Cerebellar cortex (tissue), 1 donor: ENCODE measurements at regions not wholly inside any gene's neighbourhood (a gene's known extent, or its start where the extent isn't known, plus 50 kb on each side); places are given as distances from the start of the nearest gene placed in this dataset.
"Not testable (repeated sequence)": the region's sequence is repeated elsewhere in the genome, so short reads cannot be mapped to it uniquely, and the experiment has no call there.

Experiments used
- DNase-seq: peaks from one replicate; pipeline ENCODE4 v3.0.0-alpha.2; 2015; ENCODE audit warnings: low spot score

DNA sequence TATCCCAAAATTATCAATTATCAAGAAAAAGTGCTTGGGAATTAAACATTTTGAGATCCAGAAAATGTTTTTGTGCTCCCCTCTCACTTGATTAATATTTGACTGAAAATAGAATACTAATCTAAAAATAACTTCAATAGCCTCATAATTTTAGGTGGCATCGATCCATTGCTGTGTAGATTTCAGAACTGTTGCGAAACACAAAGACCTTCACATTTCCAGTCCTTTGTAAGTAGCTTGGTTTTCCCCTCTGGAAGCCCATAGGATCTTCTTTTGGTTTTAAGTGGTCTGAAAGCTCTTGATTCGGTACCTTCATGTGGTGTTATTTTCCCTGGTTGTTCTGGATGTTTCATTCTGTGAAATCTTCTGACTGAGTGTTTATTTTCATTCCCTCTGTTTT lies 176.5 kb downstream of the NUFIP1 start:
- no peak for DNase-seq

DNA sequence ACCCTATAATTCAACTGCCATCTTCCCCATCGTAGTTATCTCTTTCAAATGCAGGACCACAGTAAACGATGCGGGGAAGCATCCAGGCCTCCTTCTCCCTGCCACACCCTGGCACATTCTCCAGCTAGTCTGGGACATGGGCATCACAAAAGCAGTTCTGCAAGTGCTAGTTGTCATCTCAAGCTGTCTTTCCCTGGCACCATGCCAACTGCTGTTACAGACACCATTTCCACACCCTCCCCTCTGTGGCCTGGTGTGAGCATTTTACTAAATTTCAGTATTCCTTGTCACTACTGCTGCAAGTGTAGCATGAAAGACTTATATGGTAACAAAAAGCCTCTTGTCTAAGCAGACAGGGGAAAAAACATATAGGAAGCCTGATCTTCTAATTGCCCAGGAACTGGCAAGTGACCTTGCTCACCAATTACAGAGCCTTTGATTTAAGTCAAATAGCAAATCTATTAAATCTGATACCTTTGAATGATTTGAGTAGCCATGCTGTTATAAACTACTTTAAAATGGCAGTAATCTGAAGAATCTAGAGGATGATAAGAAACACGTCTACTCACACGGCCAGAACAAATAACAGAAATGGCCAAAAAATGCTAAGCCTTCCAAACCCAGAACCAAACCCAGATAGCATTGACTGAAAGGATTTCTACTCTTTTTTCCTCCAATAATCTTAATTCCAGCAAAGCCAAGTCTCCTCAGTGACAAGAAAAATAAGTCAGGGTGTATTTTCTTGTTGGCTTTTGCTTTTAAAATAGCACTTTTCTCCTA lies 179.0 kb downstream of the NUFIP1 start:
- DNase-seq = peak; percentile 14

DNA sequence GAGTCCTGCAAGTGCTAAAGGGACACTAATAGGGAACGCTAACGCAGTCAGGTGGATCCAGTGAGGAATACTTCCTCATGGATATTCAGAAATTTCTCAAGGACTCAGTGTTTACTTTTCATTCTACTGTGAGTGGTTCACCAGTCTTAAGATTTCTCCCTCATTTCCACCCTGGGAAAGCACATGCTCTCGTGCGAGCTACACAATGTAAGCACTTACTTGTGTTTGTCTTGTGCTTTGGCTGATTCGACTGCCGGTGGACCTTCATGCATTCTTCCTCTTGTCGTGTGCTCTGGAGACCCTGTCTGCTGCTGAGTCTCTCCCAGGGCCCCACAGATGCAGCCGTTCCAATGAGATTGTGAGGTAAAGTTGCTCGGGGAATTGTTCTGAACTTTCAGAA lies 180.1 kb downstream of the NUFIP1 start:
- no peak for DNase-seq

DNA sequence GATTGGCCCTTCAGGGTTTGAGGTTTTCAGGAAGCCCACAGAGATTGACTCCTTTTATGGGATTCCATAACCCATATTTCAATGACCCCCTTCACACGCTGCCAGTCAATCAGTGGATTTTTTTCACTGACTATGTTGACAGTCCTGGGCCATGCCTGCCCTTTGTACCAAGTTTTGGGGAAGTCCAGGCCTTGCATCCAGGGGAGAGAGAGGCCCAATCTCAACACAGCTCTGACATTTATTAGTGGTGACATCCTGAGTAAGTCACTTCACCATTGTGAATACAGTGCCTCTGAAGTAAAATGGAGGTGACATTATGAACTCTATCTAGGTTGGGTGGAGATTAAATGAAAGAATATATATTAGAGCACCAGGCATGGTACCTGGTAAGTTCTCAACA lies 181.1 kb downstream of the NUFIP1 start:
- DNase-seq = no peak

DNA sequence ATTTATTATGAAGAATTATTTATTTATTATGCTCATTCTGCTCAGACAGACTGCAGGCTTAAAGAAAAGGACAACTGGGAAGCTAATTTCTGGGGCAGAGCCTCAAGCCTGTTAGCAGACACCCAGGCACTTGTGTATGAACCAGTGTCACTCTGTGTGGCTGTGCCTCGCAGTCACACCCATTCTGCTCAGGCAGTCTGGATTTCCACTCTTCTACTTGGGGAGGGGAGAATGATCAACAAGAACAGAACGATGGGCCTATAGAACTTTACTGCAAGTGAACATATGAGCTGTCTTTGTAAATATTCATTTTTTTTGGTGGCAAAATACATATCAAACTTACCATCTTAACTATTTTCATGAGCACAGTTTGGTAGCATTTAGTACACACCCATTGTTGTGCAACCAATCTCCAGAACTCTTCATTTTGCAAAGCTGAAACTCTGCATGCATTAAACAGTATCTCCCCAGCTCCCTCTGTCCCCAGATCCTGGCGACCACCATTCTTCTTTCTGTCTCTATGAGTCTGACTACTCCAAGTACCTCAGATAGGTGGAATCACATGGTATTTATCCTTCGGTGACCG lies 181.7 kb downstream of the NUFIP1 start:
- no peak for DNase-seq

DNA sequence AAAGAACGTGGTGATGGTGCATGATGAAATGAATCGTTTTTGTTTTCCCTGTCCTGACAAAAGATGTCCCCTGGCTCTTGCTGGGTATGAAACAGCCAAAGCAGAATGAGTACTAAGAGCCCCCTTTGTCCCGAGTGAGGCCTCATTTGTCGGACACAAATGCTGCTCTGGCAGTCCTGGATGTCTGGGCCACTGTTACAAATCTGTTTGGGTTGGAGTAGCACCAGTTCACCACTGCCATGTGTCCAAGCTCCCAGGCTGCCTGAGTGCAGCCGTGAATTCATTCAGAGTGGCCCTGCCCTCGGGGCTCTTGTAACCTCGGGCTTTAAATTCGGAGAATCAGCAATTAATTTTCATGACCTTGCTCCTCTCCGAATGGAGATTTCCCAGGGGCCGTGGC lies 182.4 kb downstream of the NUFIP1 start:
- DNase-seq = no peak

DNA sequence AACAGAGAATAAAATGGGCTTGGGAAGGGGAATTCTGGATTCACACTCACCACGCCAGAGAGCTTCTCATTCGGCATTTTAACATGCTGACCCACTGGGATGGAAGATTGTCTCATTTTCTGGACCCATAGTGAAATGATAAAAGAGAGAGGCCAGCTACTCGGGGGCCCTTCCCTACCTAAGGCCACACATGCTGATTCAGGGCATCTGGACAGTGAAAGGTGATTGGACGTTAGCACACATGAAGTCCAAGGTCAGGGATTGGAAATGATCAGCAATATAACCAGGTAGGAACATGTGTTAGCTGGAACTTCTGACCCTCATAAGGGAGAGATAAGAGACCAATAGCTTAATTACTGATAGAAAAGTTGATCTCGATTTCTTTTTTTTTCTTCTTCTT lies 183.7 kb downstream of the NUFIP1 start:
- no peak for DNase-seq

DNA sequence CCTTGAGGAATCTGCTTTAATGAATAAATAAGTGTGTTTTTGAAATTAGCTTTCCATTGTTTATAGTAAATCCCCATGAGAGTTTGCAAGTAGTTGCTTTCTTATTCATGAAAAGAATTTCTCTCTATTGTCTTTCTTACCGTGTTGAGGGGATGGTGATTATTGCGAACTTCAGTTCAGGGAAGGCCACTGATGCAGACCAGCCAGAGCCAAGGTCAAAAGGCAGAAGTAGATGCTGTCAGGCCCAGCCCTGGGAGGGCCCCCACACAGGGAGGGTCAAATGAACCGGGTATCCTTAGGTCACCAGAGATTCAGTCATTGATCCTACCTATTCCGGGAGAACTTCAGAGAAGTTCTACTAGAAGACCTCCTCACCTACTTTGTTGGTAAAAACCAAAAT lies 185.9 kb downstream of the NUFIP1 start:
- DNase-seq = no peak

DNA sequence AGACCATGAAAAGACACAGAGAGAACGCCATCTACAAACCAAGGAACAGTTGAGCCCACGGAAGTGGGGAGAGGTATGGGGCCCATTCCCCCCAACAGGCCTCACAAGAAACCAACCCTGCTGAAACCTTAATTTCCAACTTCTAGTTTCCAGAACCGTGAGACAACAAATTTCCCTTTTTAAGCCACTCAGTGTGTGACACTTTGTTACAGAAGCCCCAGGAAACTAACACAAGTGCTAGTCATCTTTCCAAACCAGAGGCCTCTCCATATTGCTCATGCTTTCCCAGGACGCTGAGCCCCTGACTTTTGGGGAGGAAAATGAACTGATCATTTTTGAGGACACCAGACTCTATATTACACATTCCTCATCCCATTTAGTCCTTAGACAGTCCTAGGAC lies 186.8 kb downstream of the NUFIP1 start:
- no peak for DNase-seq

DNA sequence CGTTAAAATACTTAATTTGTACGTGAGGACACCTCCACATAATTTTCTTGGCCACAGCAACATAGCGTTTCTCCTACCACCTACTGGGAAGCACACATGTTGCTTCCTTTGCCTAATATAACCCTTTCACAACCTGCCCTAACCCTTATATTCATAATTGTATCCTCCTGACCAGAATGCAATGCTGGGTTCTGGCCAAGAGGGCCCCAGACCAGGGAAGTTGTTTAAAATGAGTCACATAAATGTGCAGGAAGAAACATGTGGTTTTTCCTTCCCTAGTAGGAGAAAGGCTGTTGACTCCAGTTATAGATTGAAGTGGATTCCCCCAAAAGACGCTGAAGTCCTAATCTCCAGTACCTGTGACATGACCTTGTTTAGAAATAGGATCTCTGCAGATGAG lies 187.3 kb downstream of the NUFIP1 start:
- DNase-seq = no peak

DNA sequence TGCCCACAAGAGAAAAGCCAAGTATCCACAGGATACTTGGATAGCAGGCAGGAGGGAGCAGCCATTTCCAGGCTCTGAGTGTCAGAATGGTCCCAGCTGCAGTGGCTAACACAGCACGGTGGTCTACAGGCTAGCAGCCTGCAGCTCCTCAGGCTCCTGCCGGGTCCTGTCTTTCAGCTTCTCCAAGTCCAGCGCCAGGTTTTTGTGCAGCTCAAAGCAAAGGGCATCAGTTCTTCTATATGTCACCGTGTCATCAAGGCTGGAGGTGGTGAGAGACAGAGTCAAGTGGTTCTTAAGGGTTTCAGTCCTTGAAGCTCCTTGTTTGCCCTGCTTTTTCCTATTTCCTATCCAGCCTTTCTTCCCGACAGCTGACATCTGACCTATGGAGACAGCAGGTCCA lies 188.6 kb downstream of the NUFIP1 start:
- no peak for DNase-seq

DNA sequence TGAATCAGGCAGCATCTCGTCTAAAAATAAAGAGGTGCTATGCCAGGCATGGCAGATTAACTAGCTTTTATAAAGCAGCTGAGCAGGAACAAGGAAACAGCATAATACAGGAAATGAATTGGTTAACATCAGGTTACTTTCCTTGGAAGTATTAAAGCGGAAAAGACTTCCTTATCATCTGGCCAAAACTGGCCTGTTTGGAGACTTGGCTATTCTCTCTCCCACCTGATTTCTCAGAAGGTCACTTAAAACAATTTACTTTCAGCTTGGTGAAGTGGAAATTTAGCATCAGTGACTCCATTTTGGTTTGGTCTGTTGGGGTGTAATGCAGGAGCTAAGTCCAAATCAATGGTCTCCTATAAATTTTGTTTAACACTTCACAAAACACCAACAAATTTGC lies 191.6 kb downstream of the NUFIP1 start:
- no peak for DNase-seq

DNA sequence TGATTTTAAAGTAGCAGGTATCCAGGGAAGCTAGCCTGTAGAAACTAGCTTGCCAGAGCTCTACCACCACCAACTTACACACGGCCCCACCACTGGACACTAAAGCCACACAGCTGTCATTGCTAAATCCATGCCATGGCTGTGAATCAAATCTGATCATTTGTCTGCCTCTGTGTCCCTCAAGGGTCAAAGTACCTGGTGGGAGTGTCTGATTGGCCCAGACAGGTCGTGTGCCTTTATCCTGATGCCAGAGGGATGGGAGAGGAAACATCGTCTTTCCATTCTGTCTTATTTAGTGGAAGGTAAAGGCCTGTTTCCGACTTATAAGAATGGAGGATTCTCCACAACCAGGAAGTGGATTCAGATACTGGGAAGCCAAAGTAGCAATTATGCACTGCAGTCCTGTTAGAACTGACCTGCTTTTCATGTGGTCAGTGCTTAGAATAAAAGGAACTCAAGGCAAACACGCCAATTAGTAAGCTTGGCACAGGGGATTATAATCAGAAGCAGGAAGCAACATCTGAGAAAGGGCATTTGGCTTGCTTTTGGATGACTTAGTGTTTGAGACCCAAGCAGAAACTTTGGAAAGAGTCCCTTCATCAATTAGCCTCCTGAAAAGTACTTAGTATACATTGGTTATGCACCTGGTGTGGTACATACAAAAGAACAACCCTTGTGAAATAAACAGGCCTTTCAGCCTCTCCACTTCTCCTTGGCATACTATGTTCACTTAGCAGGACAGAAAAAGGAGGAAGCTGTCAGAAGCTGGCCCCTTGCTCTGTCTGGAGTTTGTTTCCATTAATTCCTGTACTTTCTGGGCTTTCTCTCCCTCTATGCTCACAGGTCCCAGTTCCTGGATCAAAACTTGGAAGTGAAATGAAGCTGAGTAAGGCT lies 192.4 kb downstream of the NUFIP1 start:
- DNase-seq = no peak

DNA sequence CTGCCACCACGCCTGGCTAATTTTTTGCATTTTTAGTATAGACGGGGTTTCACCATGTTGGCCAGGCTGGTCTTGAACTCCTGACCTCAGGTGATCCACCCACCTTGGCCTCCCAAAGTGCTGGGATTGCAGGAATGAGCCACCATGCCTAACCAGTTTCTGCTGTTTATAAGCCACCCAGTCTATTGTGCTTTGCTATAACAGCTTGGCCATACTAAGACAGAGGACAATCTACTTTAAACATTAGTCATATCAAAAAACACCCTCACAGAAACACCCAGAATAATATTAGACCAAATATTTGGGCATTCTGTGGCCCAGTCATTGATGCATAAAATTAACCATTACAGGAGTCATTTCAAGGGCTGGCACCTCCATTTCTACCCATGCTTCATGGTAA lies 193.2 kb downstream of the NUFIP1 start:
- not testable (repeated sequence) for DNase-seq

DNA sequence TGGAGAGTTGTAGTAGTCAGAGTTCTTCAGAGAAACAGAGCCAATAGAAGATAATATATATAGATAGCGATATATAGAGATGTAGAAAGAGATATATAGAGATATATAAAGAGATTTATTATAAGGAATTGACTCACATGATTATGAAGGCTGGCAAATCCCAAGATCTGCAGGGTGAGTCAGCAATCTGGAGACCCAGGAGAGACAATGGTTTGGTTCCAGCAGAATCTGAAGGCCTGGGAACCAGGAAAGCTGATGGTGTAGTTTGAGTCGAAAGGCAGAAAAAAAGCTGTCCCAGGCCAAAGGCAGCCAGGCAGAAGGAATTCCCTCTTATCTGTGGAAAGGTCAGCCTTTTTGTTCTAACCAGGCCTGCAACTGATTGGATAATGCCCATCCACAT lies 194.1 kb downstream of the NUFIP1 start:
- no peak for DNase-seq

DNA sequence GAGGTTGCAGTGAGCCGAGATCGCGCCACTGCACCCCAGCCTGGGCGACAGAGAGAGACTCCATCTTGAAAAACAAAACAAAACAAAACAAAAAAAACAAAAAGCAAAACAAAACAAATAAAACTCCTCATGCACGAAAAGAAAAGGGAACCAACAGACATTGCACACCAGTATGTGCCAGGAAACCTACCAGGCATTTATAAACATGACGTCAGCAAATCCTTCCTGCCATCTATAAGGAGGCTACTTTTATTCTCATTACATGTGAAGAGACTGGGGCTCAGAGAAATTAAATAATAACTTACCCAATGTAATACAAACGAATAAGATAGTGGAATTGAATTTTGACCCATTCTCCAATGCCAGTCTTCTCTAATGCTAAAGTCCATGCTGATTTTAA lies 197.2 kb downstream of the NUFIP1 start:
- DNase-seq = no peak

DNA sequence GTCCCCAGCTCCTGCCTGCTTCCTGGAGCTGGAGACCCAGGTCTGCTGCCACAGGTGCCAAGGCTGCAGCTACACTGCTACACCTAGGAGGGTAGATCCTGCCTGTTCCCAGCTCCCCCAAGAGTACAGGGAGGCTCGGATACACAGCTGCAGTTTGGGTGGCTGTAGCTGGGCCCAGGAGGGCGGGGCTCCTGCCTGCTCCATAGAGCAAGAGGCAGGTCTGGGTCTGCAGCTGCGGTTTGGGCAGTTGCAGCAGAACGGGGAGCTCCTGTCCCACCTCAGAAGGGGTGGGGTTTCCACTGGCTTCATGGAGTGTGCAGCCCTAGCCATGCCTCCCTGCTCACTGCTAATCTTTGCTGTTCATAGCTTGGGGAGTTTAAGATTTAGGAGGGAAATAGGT lies 199.0 kb downstream of the NUFIP1 start:
- DNase-seq = no peak

DNA sequence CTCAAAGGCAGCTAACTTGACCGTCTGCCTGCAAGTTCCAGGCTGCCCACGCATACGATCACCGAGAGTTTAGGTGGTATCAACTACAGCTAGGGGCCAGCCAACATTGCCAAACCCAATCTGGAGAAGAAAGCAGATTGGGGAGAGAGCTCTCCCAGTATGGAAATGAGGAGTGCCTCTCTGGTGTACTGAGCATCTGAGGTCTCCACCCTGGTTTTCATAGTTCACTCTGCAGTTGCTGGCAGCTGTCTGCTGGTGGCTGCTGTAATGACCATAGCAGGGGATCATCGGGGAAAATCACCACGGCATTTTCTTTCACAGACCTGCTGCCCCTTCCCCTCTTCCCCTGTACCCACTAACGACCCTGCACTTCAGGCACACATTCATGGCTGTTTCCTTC lies 201.7 kb downstream of the NUFIP1 start:
- DNase-seq = no peak

DNA sequence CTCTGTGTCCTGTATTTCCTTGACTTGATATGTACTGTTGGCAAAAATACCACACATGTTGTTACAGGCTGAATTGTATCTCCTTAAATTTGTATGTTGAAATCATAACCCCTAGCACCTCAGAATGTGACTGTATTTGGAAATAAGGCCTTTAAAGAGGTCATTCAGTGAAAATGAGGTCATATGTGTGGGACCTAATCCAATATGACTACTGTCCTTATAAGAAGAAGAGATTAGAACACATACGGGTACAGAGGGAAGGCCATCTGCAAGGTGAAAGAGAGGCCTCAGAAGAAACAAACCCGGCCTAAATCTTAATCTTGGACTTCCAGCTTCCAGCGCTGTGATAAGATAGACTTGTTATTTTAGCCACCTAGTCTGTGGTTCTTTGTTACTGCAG lies 202.5 kb downstream of the NUFIP1 start:
- no peak for DNase-seq

DNA sequence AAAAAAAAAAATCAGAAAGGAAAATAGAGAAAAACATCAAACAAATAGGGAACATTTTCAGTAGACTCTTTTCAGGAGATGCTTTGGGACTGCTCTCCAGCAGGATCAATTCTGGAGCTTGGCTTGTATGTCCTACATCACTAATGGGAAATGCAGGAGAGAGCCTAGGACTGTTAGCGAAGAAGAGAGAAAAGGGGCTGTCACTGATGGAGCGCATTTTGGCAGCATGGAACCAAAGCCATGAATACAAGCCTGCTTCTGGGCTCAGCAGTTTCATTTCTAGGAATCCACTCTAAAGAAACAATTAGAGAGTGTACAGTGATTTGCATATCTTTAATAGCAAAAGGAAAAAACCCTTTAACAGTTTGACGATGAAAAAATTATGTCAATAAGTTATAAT lies 203.9 kb downstream of the NUFIP1 start:
- DNase-seq = no peak

DNA sequence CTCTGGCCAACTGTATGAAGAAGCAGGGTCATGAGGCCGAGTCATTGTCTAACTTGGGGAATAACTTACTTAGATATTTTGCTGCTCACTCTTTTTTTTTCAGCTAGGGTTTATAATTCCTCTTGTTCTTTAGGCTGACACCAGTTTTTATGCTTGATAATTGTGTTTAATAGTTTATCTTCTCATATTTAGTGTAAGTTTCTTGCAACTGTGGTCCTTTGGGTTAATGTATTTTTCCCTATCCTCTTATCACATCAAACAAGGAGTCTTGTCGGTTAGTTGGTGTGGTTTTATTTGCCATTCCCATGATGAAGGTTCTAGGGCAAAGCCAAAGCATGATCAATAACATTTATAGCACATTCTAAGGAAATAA lies 204.6 kb downstream of the NUFIP1 start:
- DNase-seq = no peak

DNA sequence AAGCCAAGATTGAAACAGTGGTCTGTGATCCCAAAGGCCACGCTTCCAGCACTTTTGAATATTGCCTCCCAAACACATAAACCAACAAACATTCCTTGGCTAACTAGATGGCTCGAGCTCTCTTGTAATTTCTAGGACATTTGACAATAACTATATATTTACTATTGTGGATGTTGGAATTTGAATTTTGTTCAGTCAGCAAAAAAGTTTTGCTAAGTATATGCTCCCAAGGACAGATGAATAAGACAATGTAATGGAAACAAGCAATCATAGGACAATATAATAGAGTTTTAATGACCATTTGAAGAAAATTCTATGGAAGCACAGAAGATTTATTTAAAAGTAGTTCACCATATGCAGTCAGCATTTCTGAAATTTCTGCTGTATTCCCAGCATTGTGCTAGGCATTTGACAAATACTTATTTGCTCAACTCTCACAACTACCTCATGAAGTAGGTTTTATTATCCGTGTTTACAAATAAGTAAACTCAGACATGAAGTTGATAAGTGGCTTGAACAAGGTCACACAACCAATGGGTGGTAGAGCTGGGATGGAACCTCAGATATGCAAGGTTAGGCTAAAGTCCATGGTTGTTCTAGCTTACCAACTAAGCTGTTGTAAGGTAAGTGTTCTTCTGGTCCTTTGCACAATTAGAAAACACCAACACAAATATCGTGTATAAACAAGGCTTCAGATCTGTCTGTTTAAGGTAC lies 205.1 kb downstream of the NUFIP1 start:
- no peak for DNase-seq
